ENCODE measurements at regions not wholly inside any gene's neighbourhood (a gene's known extent, or its start where the extent isn't known, plus 50 kb on each side); places are given as distances from the start of the nearest gene placed in this dataset.
"Not testable (repeated sequence)": the region's sequence is repeated elsewhere in the genome, so short reads cannot be mapped to it uniquely, and the experiment has no call there.

DNA sequence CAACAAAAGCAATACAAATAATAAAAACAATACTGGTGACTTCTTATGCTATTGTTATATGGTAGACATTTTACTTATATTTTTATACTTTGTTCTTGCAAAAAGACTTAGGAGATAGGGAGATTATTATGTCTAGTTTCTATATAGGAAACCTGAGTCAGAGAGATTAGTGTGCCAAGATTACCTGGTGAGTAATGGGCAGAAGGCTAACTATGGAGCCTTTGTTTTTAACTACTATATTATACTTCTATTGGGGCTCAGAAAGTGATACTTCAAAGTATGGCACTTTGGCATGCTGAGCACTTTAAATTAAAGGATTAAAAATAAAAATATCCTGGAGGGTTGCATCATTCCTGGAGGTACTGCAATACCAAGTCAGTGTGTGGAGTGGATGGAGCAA lies 117.5 kb upstream of the CLINT1 start:
- no peak for DNase-seq (ENCODE audit: low read depth)

DNA sequence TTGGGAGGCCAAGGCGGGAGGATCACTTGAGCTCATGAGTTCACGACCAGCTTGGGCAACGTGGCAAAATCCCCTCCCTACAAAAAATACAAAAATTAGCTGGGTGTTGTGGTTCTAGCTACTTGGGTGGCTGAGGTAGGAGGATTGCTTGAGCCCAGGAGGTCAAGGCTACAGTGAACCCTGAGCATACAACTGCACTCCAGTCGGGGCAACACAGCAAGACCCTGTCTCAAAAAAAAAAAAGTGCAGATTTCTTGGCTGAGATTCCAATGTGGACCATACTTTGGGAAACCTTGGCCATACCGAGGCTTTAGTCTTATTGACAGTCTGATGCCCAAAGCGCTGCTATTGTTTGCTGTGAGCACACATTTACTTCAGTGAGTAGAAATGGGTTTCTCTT lies 113.6 kb upstream of the CLINT1 start:
- DNase-seq (ENCODE audit: low read depth): no peak

DNA sequence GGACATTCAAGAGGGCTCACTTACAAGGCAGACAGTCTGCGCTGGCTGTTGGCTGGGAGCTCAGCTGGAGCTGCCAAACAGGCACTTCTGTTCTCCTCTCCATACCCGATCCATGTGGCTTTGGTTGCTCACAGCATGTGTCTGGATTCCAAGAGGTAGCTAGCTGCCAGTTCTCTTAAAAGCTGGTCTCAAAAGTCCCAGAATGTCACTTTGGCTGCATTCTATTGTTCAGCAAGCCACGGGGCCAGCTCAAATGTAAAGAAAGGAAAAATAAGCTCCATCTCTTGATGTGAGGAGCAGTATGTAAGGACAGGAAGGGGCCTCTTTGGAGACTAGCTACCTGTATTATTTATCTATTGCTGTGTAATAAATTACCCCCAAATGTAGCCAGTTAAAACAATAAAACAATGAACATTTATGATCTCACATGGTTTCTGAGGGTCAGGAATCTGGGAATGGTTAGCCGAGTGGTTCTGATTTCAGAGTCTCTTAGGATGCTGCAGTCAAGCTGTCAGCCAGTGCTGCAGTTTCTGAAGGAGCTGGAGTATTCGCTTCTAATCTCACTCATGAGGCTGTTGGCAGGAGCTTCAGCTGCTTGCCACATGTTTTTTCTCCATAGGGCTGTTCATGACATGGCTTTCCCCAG lies 112.7 kb upstream of the CLINT1 start:
- no peak for DNase-seq (ENCODE audit: low read depth)

DNA sequence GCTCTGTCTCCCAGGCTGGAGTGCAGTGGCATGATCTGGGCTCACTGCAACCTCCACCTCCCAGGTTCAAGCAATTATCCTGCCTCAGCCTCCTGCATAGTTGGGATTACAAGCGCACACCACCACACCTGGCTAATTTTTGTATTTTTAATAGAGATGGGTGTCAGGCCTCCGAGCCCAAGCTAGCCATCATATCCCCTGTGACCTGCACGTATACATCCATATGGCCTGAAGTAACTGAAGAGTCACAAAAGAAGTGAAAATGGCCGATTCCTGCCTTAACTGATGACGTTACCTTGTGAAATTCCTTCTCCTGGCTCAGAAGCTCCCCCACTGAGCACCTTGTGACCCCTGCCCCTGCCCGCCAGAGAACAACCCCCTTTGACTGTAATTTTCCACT lies 109.6 kb upstream of the CLINT1 start:
- DNase-seq (ENCODE audit: low read depth): not testable (repeated sequence)

DNA sequence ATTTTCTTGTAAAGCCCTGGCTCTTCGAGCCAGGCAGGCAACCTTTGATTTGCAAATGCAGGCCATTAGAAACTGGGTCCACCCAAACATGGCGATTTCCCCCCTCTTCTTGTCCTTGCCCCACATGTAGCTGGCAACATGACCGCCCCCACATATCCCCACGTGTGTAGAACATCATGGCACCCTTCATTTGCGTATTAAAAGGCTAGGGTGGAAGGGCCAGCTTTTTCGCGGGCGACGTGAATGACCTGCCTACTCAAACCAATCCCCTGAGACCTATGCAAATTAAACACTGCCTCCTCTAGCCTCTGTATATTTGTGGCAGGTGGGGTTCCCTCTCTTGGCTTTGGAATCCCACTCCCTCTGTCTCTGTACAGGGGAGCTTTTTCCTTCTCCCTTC lies 107.0 kb upstream of the CLINT1 start:
- no peak for DNase-seq (ENCODE audit: low read depth)

DNA sequence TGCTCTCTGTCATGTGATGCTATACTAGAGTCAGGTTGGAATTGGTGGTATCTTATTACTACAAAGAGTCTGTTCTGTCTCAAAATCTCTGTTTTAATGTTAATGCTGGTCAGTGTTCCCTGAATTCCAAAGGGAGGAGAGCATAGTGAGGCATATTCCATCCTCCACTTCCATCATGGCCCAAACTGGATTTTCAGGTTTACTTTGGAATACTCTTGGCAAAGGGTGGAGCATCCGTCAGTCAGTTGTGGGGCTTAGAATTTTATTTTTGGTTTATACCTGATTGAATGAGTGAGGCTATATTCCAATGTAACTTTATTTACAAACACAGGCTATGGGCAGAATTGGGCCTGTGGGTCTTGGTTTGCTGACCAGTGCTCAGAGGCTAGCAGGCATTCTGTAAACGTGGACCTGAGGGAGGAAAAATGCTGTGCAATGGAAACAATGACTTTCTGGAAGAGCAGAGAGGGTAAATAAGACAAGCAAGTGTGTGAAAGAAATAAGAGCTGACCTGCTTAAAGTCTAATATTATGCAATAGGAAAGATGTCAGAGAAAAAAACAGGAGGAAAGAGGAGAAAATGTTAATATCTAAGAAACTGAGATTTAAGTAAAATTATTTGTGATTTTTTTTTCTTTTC lies 106.2 kb upstream of the CLINT1 start:
- DNase-seq (ENCODE audit: low read depth): no peak

DNA sequence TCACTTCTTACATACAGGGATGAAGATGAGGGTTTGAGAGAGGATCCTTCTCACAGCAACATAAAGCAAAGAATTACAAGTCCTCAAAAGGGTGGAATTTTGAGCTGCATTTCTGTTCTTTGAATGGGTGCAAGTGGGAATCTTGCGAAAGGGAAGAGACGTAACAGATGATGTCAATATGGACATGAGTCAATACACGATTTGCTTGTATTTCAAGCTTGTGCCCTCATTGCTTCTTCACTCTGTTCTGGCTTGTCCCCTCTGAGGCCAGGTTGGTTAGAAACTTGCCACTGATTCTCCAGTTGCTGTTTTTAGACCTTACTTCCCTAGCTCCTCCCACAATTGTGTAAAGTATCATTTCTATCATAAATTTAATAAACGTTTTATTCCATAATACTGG lies 104.8 kb upstream of the CLINT1 start:
- DNase-seq (ENCODE audit: low read depth): no peak

DNA sequence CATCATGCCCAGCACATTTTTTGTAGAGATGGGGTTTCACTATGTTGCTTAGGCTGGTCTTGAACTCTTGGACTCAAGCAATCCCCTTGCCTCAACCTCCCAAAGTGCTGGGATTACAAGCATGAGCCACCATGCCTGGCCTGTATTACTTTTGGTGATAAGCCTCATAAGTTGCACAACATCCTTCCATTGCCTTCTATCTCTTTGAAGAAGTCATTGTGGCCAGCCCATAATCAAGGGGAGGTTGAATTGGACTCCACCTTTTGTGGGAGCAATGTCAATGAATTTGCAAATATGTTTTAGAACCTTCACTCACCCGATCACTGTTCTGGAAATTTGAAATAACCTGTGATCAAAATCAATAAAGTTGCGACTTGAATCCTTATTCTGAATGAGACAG lies 104.3 kb upstream of the CLINT1 start:
- no peak for DNase-seq (ENCODE audit: low read depth)

DNA sequence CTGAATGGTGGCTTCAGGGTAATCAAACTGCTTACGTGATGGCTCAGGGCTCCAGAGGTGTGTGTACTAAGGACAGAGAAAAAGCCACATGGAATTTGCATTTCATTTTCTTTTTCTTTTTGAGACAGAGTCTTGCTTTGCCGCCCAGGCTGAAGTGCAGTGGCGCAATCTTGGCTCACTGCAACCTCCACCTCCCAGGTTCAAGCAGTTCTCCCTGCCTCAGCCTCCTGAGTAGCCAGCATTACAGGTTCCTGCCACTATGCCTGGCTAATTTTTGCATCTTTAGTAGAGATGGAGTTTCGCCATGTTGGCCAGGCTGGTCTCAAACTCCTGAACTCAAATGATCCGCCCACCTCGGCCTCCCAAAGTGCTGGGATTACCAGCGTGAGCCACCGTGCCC lies 103.7 kb upstream of the CLINT1 start:
- DNase-seq (ENCODE audit: low read depth): not testable (repeated sequence)

DNA sequence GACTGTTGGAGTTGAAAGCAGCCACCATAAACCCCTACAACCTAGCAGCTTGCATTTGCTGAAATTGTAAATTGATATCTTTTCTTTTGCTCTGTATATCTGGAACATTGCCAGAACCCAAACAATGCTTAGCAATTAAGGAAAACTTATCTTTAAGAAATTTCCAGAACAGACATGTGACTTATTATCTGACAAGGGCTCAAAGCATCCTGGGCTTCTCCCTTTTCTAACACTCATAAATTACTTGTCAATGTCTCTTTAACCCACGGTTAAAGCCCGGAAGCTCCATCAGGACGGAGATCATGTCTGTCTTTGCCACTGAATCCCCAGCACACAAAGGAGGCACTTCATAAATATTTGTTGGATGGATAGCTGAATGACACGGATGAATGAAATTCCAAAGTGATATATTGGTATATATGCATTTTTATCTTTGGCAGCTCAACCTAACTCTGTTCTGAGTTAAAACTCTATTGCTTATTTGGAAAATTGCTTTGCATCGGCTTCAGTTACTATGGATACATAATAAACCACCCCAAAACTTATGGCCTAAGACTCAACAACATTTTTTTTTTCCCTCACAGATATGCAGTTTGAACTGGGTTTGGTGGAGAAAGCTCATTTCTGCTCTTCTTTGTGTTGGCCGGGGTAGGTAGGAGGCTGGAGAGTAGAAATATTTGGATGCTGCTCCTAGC lies 103.1 kb upstream of the CLINT1 start:
- DNase-seq (ENCODE audit: low read depth): no peak

DNA sequence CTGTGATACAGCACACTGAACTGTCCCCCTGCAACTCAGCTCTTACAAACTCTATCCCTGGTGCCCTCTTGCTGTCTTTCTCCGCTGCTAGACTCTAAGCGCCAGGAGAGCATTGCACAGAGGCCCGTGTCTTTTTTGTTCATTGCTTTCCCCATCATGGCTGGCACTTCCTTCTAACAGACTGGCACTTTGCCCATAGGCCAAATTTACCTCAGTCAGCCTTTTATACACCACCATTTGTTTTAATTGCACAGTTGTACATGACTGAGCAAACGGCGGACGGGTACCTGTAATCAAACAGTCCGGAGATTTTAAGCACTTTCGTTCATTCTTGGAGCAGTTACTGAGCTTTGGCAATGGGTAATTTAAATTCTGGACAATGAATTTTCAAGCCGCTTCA lies 102.2 kb upstream of the CLINT1 start:
- no peak for DNase-seq (ENCODE audit: low read depth)

DNA sequence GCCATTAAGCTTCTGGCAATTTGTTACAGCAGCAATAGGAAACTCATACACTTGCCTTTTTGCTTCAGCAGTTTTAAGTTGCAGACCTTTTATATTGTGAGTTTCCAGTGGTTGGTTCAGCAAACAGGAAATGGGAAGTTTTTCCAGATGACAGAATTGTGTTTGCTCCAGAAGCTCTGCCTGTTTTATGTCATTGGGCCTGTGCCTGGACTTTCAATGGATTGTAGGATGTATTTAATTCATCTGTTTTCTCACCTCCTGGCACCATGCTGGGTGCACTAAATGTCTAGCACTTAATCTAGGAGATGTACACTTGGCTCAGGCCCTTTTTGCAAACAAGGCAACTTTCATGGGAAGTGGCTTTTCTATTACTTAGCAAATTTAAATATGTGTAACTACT lies 100.4 kb upstream of the CLINT1 start:
- no peak for DNase-seq (ENCODE audit: low read depth)

DNA sequence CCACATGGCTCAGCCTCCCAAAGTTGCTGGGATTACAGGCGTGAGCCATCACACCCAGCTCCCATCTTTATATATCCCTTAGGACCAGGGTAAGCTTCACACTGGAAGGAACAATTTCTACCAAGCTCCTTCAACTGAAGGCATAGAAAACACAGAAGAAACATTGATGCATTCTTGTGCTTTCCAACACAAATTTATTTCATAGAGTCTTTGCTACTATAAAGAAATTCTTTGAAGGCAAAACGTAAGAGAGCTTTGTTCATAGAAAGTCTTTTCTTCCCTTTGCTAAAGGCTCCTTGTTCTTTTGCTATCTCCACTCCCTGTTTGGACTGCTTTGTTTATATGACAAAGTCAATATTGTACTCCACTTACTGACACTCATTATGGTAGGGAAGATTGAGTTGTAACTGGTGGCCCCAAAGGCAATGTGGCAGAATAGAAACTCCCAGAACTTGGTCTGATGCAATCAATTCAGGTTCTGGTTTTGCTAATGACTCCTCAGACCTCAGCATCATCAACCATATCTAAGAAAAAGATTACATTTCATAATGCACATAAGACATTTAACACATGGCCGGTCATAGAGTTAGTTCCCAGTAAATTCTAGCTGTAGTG lies 97.4 kb upstream of the CLINT1 start:
- no peak for DNase-seq (ENCODE audit: low read depth)

DNA sequence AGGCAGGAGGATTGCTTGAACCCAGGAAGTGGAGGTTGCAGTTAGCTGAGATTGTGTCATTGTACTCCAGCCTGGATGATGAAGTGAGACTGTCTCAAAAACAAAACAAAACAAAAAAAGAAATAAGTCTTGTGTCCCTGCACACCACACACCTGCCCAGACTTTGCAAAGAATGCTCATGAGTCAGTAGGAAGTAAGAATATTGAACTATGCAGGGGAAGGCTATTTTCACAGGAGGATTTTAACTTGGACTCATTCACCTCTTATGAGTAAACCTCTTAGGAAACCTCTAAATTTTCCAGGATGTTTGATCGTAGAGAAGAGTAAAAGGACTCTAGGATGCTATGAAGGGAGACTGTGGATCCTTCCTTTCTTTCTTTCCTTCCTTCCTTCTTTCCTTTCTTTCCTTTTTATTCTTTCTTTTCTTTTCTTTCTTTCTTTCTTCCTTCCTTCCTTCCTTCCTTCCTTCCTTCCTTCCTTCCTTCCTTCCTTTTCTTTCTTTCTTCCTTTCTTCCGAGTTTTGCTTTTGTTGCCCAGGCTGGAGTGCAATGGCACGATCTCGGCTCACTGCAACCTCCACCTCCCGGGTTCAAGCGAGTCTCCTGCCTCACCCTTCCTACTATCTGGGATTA lies 96.7 kb upstream of the CLINT1 start:
- no peak for DNase-seq (ENCODE audit: low read depth)

DNA sequence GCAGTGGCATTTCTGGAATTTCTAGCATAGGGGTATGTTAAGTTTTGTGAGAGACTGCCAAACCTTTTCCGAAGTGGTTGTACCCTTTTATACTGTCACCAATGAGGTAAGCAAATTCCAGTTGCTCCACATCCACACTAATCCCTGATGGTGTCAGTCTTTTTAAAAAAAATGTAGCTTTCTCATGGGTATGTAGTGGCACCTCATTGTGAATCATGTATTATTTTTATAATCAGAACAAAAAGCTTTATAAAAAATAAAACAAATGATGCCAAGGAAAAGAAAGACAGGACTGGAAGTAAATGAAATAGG lies 93.4 kb upstream of the CLINT1 start:
- DNase-seq (ENCODE audit: low read depth): no peak

DNA sequence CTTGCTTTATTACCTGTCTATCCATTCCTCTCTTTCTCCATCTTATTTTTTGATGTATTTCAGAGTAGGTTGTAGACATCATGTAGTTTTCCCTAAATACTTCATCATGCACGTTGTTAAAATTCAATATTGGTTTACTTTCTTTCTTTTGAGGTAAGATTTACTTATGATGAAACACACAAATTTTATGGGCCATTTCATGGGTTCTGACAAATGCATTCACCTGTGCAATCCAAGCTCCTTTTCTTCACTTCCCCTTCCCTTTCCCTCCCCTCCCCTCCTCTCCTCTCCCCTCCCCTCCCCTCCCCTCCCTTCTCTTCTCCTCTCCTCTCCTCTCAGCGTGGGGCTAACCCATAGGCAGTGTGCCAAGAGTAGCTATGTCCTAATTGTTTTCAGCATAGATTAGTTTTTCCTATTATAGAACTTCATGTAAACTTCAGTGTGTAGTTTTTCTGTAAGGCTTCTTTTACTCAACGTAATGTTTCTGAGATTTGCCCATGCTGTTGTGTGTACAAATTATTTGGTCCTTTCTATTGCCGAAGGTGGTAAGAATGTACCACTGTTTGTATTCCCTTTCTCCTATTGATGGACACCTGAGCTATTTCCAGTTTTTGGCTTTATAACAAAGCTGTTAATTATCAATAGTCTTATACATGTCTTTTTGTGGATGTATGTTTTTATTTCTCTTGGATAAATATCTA lies 92.9 kb upstream of the CLINT1 start:
- DNase-seq (ENCODE audit: low read depth): no peak

DNA sequence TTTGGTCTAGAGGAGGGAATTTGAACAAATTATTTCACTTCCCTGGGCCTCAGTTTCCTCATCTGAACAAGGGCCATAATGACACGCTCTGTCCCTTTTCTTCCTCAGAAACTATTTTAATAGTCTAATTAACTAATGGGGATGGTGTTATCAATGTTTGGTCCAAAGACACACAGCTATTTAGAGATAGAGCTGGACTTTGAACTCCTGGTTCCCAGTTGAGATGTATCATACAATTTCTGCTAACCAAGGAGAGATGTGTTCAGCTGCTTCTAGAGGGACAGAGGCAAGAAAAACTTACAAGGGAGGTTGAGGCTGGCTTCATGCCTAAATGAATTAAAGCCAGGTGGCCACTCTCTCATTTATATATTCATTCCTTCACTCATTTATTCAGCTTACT lies 90.6 kb upstream of the CLINT1 start:
- no peak for DNase-seq (ENCODE audit: low read depth)

DNA sequence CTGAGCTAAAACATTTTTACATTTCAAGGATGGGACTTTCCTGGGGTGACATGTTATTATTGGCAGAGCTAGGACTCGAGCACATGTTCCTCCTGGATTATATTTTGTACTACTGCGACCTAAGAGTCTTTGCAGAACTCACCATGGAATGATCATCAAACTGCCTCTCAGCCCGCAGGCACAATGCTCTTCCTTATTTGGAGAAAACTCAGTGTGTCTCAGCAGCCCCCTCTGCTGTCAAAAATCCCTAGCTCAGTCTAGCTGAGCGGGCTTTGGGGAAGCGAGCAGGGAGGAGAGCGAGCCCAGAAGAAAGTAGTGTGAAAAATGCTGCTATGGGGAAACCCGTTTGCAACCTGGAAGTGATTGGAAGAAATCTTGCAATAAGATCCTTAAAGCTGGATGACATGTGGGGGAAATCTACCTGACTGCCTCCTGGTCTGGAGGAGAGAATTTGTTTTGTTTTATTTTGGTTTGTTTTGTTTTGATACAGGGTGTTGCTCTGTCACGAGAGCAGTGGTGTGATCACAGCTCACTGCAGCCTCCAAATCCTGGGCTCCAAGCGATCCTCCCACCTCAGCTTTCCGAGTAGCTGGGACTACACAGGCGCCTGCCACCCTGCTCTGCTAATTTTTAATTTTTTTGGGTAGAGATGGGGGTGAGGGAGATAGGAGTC lies 89.9 kb upstream of the CLINT1 start:
- peak; percentile 93 for DNase-seq (ENCODE audit: low read depth)

DNA sequence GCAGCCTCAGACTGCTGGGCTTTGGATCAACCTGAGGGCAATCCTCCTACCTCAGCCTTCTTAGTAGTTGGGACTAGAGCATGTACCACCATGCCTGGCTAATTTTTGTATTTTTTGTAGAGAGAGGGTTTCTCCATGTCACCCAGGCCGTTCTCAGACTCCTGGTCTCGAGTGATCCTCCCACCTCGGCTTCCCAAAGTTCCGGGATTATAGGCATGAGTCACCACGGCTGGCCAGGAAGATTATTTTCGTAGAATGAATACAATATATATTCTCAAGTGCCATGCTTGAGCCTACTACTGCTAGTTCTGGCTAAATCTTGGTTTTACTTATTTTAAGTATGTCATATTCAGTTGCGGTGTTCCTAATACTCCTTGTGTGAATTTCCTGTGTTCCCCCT lies 88.2 kb upstream of the CLINT1 start:
- peak; percentile 11 for DNase-seq (ENCODE audit: low read depth)

DNA sequence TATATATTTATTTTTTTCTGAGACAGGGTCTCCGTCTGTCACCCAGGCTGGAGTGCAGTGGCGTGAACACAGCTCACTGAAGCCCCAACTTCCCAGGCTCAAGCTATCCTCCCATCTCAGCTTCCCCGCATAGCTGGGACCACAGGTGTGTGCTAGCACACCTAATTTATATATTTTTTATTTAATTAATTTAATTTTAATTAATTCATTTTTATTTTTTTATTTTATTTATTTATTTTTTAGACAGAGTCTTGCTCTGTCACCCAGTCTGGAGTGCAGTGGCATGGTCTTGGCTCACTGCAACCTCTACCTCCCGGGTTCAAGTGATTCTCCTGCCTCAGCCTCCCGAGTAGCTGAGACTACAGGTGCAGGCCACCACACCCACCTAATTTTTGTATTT lies 86.9 kb upstream of the CLINT1 start:
- not testable (repeated sequence) for DNase-seq (ENCODE audit: low read depth)

DNA sequence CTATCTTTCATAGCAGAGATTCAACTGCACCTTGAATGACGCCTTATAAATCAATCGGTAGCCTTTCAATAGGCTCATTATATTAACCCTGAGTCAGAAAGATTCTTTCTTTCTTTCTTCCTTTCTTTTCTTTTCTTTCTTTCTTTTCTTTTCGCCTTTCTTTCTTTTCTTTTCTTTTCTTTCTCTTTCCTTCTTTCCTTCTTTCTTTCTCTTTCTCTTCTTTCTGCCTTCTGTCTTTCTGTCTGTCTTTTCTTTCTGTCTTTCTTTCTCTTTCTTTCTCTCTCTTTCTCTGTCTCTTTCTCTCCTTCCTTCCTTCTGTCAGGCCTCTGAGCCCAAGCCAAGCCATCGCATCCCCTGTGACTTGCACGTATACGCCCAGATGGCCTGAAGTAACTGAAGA lies 86.0 kb upstream of the CLINT1 start:
- DNase-seq (ENCODE audit: low read depth): no peak
